ENCODE measurements at regions not wholly inside any gene's neighbourhood (a gene's known extent, or its start where the extent isn't known, plus 50 kb on each side); places are given as distances from the start of the nearest gene placed in this dataset.
A peak's percentile ranks its signal among the peaks of the same experiment; 100 is the strongest.

- no peak for DNase-seq
Observed at GRCh38 chr15:99481951-99482230, 83.9 kb upstream of the MEF2A start.

GRCh38 chr15:99482993-99483392, 82.8 kb upstream of the MEF2A start:
- TF ChIP-seq POLR2A (IDR thresholded peaks at IDR 0.05) = no peak
- TF ChIP-seq, protein P1, sequence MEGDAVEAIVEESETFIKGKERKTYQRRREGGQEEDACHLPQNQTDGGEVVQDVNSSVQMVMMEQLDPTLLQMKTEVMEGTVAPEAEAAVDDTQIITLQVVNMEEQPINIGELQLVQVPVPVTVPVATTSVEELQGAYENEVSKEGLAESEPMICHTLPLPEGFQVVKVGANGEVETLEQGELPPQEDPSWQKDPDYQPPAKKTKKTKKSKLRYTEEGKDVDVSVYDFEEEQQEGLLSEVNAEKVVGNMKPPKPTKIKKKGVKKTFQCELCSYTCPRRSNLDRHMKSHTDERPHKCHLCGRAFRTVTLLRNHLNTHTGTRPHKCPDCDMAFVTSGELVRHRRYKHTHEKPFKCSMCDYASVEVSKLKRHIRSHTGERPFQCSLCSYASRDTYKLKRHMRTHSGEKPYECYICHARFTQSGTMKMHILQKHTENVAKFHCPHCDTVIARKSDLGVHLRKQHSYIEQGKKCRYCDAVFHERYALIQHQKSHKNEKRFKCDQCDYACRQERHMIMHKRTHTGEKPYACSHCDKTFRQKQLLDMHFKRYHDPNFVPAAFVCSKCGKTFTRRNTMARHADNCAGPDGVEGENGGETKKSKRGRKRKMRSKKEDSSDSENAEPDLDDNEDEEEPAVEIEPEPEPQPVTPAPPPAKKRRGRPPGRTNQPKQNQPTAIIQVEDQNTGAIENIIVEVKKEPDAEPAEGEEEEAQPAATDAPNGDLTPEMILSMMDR (IDR thresholded peaks at IDR 0.05) = no peak
- Histone ChIP-seq H3K9me3 (no peaks in the 10 kb centered on the region), H3K36me3 (no peaks in the 10 kb centered on the region), H3K27me3 (no peaks in the 10 kb centered on the region), H3K4me3 (no peak overlapping the region), H3K27ac (no peak overlapping the region), H3K4me1 (no peaks in the 10 kb centered on the region)
- no peak for DNase-seq
- intact Hi-C loops (cut with DNase I; ENCODE audit: low total_unique reads) = no loop called here

More at GRCh38 chr15:99481951-99482230, 83.9 kb upstream of the MEF2A start:
- no peaks in the 10 kb centered on the region for H3K9me3 ChIP-seq
- intact Hi-C loops (cut with DNase I; ENCODE audit: low total_unique reads) = no loop called here
- no peak for TF ChIP-seq POLR2A (IDR thresholded peaks at IDR 0.05)
- TF ChIP-seq, protein P1 (IDR thresholded peaks at IDR 0.05) = no peak
- no peaks in the 10 kb centered on the region for H3K27me3 ChIP-seq
- no peaks in the 10 kb centered on the region for H3K36me3 ChIP-seq
- no peak overlapping the region for H3K4me3 ChIP-seq
- no peak overlapping the region for H3K27ac ChIP-seq
- H3K4me1 ChIP-seq = no peaks in the 10 kb centered on the region

GRCh38 chr15:99485153-99485961, 80.4 kb upstream of the MEF2A start:
- TF ChIP-seq, protein P1 (IDR thresholded peaks at IDR 0.05) = no peak
- TF ChIP-seq POLR2A (IDR thresholded peaks at IDR 0.05) = no peak
- Histone ChIP-seq H3K4me3 (no peak overlapping the region), H3K27me3 (no peaks in the 10 kb centered on the region), H3K36me3 (no peaks in the 10 kb centered on the region), H3K27ac (peak overlapping the region in 1 of 2 donors; percentile 66), H3K9me3 (no peaks in the 10 kb centered on the region), H3K4me1 (no peaks in the 10 kb centered on the region)
- intact Hi-C loops (cut with DNase I; ENCODE audit: low total_unique reads) = no loop called here
- no peak for DNase-seq

GRCh38 chr15:99485992-99486370, 79.8 kb upstream of the MEF2A start:
- no peak for TF ChIP-seq POLR2A (IDR thresholded peaks at IDR 0.05)
- TF ChIP-seq, protein P1 (IDR thresholded peaks at IDR 0.05) = no peak
- Histone ChIP-seq H3K4me1 (no peaks in the 10 kb centered on the region), H3K27ac (peak overlapping the region; percentile 55 to 66), H3K27me3 (no peaks in the 10 kb centered on the region), H3K36me3 (no peaks in the 10 kb centered on the region), H3K9me3 (no peaks in the 10 kb centered on the region), H3K4me3 (peak overlapping the region; percentile 30 to 38)
- intact Hi-C loops (cut with DNase I; ENCODE audit: low total_unique reads) = no loop called here
- DNase-seq = no peak

GRCh38 chr15:99486371-99487336, 79.1 kb upstream of the MEF2A start:
- Histone ChIP-seq H3K9me3 (no peaks in the 10 kb centered on the region), H3K27ac (peak overlapping the region; percentile 55 to 66), H3K27me3 (no peaks in the 10 kb centered on the region), H3K4me3 (peak overlapping the region; percentile 30 to 38), H3K36me3 (no peaks in the 10 kb centered on the region), H3K4me1 (no peaks in the 10 kb centered on the region)
- DNase-seq = peak; percentile 70 to 74
- TF ChIP-seq, protein P1 (IDR thresholded peaks at IDR 0.05) = no peak
- no peak for TF ChIP-seq POLR2A (IDR thresholded peaks at IDR 0.05)
- intact Hi-C loops (cut with DNase I; ENCODE audit: low total_unique reads) = no loop called here

All from uterus (tissue), 3 donors.